ENCODE measurements at regions not wholly inside any gene's neighbourhood (a gene's known extent, or its start where the extent isn't known, plus 50 kb on each side); places are given as distances from the start of the nearest gene placed in this dataset.
"Not testable (repeated sequence)": the region's sequence is repeated elsewhere in the genome, so short reads cannot be mapped to it uniquely, and the experiment has no call there.

DNA sequence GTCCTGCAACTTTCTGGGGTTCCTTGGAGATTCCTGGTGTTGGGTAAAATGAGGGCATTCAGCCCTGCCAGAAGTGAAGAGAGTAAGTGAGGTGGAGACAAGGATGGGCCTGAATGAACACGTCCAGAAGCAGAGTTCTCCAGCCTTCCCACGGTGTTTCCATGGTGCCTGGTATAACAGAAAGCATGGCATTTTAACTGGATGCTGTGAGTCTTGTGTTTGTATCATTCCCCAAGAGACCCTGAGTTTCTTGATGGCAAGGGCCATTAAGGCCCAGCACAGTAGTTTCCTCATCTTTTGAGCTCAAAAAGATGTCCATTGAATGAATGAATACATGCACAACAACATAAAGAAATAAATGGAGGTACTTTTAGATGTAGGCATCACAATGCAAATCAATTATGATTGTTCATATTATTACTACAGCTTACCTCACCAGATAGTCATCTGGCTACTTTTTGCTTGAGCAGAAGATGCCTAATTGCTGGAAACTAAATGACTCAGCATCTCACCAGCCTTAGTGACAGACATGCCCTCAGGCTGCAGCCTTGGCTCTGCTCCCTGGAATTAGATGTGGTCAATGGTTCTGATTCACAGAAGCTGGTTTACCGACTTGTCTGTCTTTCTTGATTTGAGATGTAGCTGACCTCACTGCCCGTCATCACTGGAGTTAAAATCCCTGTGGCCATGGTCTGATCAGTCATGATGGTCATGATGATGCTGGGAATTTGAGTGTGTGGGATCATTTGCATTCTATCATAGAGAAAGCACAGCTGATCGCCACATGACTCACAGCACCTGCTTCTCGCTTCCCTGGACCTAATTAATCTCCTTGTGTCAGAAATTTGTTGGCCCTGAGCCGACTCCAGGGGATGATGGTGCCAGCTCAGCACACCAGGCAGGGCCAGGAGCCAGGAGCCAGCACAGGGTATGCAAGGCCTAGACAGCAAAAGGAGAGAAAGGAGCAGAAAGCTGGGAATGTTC, 83.9 kb downstream of the CXCL12 start:
- no peak for DNase-seq

DNA sequence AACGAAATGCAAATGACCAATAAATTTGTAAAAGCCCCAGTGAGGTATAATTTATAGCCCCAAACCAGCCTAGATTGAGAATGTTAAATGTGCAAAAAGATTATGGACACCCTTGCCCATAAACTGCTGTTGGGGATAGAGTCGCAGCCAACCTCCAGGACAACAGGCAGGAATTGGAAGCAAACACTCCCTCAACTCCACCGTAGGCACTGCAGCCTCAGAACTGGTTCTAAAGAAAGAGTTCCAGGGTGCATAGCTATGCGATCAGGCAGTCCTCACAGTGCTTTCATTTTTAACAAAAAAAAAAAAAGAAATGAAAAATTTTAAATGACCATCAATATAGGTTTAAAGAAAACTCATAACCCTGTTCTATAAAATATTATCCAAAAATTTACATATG, 86.2 kb downstream of the CXCL12 start:
- DNase-seq, result no peak

DNA sequence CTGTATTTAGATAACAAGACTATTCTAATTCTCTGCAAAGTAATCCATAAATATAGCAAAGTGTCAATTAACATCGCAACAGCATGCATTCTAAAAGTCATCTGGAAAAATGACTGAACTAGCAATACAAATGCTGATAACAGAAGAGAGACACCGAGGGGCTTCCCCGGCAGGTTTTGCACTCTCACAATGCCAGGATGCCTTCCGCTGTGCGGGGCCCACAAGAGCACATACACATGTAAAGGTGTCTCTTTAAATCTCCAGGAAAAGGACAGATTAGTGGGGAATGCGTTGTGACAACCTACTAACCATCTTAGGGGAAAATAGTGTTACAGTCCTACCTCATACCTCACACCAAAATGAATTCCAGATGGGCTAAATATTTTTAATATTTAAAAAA, 86.9 kb downstream of the CXCL12 start:
- no peak for DNase-seq

DNA sequence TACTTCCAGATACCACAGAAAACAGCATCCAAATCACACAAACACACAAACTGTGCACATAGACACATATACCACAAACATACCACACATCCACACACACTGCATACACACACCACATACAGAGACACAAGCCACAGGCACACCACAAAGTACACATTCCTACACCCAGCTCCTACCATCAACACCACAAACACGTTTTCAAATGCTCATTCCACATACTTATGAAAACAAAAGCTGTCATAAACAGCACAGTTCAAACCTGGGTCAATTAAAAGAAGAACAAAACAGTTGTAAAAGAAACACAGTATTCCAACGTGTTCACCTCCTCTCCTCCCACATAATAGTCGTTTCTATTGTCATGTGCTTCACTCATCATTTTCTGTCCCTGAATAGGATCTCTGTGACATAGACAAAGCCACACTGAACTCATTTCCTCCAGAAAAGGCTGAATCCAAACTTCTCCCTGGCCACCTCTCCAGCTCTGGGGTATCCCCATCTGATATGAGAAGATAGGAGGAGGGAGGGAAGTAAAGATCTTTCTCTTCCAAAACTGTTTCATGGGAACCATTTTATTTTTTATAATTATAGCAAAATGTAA, 89.2 kb downstream of the CXCL12 start:
- DNase-seq, result no peak

DNA sequence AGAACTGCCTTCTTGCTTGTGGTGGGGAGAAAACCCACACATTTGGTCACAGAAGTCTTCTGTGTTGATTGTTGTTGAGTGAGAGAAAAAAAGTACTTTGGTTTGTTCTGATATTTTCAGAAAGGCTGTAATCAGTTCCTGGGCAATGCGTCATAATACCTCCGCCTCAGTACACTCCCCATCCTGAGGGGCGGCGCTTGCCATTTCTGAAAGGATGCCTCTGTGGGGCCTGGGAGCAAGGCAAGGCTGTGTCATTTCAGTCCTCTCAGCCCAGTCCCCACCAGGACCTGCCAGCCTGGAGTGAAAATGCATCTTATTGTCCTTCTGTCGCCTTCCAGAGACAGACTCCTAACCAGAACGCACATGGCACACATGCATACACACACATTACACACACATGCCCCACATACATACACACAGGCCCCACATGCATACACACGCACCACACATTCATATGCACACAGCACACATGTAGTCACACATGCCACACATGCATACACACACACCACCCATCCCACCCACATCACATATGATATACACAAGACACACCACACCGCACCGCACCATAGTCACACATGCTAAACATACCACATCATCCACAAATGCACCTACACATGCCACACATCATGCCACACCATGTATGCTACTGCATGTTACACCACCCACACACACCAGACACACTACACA, 90.0 kb downstream of the CXCL12 start:
- DNase-seq, result no peak

DNA sequence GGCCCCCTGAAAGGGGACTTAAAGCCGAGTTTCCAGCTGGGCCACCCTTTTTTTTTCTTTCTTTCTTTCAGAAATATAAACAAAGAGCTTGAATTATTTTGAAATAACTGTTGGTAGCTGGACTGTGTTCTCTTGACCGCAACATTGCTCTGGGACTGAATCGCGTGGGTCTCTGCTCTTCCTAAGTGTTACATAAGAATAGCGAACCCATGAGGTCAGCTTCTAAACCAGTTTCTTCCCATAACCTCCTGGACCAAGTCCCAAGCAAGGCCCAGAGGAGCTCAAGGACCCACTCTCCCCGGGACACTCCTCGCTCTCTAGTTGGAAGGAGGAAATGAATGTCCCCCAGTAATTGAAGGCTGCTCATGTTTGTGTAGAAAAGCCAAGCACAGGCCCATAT, 91.1 kb downstream of the CXCL12 start:
- DNase-seq, result no peak

DNA sequence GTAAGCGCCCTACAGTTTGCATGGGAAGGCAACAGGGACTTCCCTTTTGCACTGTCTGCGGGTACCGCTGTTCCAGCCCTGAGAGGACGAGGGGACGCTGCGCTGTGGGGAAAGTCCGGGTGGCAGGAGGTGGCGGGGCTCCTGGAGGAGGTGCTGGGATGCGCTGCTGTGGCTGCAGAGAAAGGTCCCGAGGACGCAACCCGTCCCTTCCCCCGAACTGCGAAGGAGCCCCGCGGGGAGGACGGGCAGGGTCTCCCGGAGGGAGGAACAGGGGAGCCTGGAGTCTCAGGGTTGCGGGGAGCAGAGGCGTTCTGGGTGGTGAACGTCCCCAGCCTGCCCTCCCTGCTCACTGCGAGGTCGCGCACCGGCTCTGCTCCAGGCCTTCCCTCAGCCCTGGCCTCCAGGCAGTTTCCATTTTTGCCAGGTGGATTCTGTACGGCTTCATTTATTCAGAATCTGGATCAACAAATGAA, 91.6 kb downstream of the CXCL12 start:
- no peak for DNase-seq

DNA sequence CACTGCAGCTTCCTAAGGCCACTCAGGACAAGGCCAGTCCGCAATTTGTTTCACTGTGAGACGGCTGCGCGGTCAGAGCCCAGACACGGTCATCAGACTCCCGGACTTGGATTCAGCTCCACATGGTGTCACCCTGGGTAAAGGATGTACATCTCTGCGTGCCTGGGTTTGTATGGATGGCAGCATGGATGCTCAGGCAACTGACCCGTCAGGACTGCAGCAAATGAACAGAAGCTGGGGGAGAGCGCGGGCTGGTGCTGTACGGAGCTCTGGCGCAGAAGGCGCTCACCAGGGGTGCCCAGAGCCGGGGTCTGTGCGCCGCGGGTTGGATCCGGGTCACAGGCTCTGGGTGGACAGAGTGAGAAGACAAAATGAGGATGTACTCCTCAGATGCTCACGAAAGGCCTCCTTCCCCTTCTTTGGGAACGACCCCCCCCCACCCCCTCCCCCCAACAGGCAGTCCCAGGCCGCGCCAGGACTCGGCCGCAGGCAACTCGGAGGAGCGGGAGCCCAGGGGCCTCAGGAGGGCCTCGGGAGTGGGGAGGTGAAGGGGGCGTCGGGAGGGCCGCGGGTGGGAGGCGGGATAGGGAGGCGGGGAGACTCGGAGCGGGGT, 92.4 kb downstream of the CXCL12 start:
- no peak for DNase-seq

DNA sequence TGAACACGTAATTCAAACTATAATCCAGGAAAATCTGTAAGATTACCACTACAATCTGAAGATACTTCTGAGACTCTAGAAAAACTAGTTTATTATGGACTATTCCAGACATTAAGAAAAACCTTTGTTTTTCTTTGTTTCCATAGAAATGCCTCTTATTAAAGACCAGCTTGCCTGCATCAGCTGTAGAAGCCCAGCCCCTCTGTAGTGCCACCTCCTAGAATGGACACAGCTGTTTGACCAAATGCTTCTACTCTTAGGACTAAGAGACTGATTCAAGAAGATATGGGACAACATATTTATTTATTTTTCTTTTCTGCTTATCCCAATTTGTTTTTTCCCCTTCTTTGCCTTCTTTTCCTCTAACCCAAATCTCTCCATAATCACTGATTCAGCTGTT, 93.8 kb downstream of the CXCL12 start:
- no peak for DNase-seq

DNA sequence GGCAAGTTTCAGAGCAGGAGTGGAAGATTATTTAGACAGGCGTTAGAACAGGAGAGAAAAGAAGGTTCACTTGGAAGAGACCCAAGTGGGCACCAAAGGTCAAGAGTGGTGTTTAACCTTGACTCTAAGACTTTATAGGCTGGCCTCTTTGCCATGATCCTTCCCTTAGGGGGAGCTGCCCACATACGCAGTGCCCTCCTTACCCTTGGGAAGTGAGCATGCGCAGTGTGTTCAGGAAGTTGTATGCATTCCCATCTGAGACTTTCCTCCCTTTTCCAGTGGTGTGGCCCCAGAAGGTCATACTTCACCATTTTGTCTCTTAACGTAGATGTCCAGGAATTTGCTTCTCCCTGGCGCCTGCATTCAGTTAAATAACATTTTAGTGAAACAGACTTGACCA, 95.8 kb downstream of the CXCL12 start:
- DNase-seq, result no peak

DNA sequence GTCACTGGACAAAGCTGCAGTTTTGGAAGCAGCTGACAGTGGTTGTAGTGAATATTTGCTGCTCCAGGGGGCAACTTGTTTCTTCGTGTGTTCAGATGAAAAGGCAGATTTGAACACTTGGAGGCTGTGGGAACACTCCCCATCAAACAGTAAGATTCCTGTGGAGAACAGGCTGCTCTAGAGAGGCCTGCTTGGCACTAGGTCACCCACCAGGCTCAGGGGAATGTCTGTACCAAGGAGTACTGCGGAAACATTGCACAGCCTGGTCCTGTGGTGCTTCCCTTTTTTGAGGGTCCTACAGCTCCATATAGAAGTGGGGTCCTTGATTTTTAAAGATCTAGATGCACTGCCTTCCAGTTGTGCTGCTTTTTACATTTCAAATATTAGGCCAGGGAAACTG, 97.5 kb downstream of the CXCL12 start:
- DNase-seq, result no peak

DNA sequence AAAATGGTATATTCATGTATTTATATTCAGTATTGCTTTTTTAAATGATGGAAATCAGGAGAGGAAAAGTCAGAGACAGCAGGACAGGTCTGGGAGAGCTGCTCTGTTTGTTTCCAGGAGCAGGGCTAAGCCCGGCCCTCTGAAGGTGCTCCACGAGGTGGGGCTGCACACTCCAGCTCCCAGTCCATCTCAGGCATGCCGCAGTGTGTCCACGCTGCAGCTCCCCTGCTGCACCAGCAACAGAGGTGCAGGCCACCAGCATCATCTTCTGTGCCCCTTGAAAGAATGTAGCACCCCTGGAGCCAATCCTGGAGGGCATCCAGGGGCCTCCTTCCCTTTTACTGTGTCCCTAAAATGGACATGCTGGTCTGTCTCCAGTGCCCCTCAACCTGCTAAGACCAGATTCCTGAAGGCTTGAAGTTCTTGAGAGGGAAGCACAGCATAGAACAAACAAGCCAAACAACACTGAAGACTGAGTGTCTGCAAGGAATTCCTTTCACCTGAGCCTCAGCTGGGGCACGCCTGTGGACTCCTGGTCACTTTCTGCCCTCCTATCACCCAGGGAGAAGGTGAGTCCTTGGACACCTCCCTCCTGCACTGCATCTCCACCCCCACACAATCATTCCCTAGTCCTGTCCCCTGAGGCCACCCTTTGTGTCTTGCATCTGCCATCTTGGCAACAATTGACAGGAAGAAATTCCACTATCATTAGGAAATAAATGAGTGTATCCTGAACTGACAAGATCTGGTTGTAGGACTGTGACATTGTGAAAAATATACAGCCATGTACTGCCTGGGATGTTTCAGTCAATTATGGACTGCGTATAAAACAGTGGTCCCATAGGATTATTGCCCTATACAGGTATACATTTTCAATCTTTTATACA, 100.5 kb downstream of the CXCL12 start:
- no peak for DNase-seq

DNA sequence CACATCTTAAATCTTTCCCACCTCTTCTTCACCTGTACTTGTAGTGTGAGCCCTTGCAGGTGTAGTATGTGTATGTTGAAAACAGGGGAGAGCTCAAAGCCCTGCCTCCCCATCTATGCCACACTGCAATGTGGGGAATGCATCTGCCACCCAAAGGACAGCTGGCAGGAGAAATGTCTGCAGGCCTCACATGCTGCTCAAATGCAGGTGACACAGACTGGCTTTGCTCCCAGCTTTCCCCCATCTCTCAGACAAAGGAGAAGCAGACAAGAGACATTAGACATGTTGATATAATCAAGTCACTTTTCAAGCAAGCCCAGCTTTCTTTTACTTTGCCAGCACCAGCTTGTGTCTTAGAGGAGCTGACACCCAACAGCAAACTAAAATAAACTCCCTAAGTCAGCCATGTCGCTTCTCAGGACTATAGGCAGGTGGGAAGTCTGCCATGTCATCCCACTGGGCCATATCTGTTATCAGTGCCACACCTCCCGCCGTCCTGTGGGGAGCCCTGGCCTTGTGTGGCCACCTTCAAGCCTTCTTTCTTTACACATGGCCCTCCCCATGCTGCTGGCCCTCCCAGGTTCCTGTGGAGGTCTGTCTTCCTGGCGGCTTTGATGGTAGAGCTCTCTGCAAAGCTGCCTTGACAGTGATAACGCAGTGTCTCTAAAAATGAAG, 102.1 kb downstream of the CXCL12 start:
- no peak for DNase-seq

DNA sequence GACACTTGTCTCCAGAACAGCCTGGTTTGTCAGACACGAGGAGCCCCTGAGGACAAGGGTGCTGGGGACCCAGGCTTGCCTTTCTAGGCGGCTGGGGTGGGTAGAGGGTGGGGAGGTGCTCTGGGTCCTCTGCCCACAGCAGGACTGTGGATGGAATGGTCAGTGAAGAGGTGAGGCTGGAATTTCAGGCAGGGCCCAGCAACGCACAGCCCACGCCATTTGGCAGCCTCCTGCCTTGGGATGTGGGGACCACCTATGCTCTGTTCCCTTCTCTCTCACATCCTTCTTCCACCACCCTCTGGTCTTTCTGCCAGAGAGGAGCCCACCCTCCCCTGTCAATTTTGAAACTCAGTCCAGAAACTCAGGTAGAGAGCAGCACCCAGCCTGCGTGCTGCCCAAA, 103.2 kb downstream of the CXCL12 start:
- no peak for DNase-seq

DNA sequence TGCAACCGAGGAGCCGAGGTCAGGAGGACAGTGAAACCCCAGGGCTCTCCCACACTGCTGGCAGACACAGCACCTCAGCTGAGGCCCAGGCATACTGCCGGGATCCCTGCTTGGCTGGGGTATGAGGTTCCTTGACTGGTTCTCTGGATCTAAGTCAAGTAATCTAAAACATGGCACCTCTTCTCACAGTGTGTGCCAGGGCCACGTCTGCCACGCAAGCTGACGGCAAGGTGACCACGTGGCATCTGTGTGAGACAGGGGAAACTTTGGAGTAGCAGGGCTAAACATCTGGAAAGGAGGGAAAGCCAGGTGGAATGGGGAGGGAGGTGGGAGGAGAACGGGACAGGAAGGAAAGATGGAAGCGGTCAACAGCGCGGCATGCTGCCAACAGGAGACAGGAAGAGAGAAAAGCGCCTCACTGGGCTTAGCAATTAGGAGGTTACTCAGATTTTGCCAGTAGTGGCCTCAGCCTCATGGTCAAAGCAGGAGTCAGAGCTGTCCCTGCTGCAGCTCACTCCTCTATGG, 103.7 kb downstream of the CXCL12 start:
- DNase-seq, result no peak

DNA sequence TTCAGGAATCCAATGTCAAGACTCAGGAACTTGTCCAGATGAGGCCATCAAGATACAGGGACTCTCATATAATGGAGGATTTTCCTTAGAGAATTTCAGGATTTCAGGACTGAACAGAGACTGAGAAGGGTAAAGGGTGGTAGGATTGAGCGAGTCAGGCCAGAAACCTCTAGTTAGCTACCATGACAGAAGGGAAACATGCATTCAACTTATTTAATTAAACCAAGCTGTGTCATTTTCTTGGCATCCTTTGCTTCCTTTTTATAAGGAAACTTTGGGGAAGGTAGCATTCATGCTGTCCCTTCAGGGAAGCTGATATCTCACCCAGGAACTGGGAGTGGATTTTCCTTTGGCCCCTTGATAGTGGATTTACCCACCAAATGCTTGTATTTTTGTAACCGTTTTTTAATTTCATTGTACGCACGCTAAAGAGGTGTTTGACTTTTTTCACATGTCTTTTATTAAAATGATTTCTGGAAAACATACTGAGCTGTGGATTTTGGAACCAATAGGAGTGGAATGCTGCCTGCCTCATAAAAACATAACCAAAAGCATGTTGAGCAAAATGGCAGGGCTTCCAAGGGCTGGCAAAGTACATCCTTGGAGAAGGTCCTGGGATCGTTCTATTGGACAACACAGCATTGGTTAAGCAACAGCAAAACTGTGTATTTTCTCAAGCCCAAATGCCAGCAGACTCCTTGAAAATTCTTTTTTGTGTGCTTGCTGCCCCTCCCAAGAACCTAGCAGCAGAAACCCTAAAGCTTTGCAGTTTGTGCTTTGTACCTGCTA, 104.5 kb downstream of the CXCL12 start:
- DNase-seq, result no peak

DNA sequence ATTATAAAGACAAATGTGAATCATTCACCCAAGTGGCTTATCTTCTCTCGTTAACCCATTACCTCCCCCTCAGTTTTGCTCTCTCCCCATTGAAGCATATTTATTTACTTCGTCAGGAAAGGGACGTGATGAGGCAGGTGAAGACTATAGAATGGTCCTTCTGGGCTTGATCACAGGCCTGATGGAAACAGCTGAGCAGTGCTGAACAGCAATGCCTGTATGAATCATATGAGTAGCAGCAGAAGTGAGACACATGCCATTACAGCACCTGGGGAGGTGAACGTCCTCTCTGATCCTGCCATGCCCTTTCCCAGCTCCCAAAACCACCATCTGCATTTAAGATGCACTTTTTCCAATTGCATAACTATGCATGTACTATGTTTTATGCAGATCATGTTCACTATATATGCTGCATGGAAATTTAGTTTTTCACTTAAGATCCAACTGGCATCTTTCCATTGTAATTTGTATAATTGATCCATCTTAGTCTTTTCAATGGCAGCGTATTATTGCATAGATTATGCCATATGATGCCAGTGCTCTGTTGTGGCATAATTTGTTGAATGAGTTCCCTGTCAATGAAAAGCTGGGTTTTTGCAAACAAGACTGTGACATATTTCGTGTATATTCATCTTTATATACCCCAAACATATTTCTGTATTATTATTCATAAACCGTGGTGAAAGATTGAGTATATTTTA, 105.3 kb downstream of the CXCL12 start:
- no peak for DNase-seq

DNA sequence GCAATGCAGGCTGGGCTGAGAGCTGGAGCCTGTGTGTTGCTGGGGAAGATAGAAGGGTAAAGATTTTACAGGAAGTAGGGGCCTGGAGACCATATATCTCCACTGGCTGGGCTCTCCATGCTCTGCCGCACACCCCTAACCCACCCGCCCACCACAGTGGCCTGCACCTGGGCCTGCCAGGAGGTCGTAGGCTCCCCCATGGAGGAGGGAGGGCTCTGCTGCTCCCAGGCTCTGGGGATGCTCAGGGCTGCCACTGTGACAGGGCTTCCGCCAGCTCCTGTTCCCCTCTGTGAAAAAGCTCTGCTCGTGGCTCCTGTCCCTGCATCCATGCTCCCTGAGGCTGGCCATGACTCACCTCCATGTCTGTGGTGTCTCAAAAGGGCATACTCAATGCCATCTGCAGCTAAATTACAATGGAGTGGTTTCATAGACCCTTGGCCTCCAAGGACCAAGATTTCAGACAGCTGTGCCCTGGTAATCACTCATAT, 106.0 kb downstream of the CXCL12 start:
- DNase-seq, result no peak

DNA sequence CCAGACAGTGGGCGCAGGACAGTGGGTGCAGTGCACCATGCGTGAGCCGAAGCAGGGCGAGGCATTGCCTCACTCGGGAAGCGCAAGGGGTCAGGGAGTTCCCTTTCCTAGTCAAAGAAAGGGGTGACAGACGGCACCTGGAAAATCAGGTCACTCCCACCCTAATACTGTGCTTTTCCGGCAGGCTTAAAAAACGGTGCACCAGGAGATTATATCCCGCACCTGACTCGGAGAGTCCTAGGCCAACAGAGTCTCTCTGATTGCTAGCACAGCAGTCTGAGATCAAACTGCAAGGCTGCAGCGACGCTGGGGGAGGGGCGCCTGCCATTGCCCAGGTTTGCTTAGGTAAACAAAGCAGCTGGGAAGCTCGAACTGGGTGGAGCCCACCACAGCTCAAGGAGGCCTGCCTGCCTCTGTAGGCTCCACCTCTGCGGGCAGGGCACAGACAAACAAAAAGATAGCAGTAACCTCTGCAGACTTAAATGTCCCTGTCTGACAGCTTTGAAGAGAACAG, 116.4 kb downstream of the CXCL12 start:
- not testable (repeated sequence) for DNase-seq
